GM19240 (cell line): ENCODE measurements at regions not wholly inside any gene's neighbourhood (a gene's known extent, or its start where the extent isn't known, plus 50 kb on each side); places are given as distances from the start of the nearest gene placed in this dataset.
"Not testable (repeated sequence)": the region's sequence is repeated elsewhere in the genome, so short reads cannot be mapped to it uniquely, and the experiment has no call there.

Source experiments
- DNase-seq: peaks from one replicate; pipeline ENCODE4 v3.0.0; 2011; ENCODE audit warnings: low spot score; ENCODE audit not compliant: insufficient read length

DNA sequence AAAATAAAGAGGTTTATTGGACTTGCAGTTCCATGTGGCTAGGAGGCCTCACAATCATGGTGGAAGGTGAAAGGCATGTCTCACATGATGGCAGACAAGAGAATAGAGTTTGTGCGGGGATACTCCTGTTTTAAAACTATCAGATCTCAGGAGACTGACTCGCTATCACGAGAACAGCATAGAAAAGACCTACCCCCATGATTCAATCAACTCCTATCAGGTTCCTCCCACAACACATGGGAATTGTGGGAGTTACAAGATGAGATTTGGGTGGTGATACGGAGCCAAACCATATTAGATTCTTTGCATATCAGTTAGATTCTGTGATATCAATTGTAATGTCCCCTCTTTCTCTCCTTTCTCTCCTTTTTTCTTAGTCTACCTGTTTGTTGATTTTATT is 1178.7 kb upstream of the LRRTM1 start:
- DNase-seq = no peak

DNA sequence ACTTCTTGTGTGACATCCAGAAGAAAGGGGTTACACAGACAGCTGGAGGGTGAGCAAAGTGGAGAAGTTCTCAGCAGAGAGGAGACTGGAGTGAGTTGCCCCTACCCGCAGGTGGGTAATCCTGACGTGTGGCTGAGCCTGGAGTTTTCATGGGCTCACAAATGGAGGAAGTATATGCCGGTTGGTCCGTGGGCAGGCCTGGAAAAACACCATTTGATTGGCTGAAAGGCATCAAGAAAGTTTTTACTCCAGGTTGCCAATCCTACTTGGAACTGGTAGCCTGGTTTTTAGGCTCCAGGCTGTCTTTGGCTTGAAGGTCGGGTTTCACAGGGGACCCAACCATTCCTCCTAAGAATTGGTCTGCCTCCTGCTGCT is 1177.4 kb upstream of the LRRTM1 start:
- DNase-seq = no peak

DNA sequence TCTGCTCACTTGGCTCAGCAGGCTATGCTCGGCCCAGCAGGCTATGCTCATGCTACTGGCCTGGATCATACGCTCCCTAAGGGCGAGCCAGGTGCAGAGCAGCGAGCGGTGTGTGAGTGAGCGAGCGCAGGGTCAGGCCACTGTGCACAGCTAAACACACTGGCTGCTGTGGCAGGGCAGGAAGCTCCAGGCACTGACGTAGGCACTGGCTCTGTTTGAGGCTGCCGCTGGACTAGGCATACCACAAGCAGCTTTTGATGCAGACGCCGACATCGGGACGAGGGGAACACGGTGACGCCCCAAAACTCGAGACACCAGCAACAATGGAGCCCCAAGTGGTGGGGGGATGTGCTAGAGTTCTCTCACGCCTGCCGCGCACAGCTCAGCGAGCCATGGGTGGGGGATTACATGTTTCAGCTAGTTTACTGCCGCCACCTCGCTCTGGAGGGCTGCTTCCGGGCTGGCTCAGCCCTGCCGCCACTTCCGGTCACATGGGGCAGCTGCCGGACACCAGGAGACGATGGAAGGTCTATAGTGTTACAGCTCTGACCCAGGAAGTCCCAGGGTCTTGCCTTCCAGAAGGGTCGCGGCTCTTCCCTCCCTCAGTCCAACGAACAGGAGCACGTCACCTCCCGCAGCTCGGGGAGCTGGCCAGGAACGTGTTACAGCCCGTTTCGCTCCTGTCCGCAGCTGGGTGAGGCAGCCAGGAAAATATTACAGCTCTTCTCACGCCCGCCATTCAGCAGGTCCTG is 1176.9 kb upstream of the LRRTM1 start:
- no peak for DNase-seq

DNA sequence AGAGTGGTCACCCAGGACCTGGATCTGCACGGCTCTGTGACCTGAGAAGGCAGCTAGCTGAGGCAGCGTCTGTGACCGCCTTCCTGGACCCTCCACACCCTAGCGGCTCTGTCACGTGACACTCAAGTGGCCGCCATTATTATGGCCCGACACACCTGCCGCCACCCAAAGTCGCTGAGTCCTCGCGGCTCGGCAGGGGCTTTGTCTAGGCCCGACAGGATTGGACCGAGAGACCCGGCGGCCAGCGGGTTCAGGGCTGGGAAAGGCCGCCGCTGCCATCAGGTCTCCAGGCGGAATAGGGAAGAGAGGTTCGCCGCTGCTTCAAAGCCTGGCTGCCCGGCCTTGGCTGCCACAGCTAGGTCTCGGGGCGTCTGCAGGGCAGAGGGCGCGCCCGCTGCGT is 1162.5 kb upstream of the LRRTM1 start:
- no peak for DNase-seq

DNA sequence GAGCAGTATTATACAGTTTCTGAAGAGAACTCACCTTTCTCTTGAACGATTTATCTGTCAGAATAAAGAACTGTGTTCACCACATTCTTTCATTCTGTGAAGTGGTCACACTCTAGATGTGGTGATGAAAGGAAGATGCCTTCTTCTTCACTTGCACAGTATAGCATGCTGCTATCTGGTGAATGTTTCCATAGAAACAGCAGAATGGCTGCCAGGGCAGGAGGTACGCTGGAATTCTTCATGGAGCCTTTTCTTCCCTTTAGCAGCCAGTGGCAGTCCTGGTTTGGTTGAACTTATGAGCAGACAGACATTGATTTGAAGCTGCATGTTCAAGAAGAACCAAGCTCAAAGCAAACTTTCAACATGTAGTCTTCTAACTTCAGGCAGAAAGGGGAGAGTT is 1157.9 kb upstream of the LRRTM1 start:
- no peak for DNase-seq

DNA sequence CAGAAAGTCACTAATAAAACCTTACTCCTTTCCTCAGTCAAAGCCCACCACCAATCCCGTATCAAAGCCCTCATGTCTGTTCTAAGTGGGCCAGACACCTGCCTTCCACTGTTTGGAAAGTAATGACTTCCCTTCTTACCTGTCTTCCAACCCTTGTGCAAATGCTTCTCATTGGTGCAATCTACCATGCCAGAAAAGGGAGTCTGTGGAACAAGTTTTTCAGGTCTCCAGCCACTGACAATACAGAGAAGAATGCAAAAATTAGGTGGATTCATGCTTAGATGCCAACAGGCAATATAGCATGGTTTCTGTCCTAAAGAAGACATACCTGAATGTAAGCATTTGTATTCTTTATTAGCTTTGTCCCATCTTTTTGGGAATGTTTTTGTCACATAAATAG is 1140.6 kb upstream of the LRRTM1 start:
- no peak for DNase-seq

DNA sequence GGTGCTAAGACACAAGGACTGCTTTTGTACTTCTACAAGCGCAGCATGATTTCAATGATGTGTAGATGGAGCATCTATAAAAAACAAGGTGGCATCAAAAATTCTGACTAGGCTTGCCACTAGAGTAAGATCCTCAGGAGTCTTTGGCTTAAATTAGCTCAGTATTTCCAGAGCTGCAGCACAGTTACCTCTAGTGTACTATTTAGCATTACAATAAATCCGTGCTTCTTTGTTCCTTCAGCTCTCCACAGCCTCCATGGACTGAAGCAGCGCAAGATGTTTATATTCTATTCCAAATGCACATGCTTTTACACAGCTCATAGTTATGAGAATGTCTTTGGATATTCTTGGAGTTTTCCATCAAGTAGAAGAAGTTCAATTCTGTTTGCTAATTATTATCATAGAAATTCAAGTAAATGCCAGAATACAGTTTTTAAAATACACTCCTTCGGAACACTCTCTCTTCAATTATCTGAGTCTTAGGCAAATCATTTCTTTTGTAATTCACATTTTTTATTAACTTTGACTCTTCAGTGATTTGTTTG is 1133.0 kb upstream of the LRRTM1 start:
- DNase-seq = no peak

DNA sequence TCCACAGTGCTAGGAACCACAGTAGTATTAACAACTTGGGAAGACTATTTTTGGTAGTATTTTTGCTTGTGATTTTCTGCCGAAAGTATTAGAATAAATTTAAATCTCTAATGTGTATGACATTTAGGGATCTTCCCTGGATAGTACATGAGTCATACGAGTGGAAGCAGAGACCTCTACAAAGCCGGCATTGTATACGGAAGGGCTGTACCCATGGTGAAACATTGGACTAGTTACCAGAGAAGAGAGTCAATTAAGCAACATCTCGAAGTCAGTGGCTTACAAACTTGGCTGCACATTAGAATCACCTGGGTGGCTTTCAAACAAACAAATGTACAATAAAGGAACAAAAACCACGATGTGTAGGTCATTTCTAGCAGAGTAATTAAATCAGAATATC is 1131.7 kb upstream of the LRRTM1 start:
- DNase-seq = no peak

DNA sequence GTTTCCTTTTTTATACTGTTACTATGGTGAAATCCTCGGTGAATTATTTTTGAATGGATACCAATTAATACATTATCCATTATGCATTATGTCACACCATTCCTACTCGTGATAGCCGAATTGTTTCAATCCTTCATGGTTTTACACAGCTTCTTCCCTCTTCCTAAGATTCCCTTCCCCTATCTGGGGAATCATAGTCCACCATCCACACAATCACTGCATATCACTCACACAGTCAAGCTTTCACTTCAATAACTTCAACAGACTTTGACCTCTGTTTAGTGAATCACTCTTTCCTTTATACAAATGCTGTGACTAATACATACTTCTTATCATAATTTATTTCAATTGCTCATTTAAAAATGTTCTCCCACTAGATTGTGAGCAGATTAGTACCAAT is 1108.1 kb upstream of the LRRTM1 start:
- DNase-seq = no peak

DNA sequence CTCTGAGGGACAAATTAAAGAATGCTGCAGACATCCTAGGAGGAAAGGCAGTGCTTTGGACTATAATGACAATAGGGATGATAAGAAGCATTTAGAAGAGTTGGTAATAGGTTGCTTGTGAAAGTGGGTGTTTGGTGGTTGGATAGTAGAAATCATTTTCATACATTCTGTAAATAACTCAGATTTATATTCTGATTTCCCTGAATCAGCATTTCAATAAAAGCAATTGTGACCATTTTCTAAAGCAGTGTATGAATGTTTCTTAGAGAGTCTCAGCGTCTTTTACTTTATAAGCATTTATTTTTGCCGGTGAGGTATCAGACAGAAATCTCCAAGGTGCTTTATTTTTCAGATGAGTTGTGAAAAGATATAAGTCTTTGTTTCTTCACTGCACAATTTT is 1099.0 kb upstream of the LRRTM1 start:
- DNase-seq = no peak

DNA sequence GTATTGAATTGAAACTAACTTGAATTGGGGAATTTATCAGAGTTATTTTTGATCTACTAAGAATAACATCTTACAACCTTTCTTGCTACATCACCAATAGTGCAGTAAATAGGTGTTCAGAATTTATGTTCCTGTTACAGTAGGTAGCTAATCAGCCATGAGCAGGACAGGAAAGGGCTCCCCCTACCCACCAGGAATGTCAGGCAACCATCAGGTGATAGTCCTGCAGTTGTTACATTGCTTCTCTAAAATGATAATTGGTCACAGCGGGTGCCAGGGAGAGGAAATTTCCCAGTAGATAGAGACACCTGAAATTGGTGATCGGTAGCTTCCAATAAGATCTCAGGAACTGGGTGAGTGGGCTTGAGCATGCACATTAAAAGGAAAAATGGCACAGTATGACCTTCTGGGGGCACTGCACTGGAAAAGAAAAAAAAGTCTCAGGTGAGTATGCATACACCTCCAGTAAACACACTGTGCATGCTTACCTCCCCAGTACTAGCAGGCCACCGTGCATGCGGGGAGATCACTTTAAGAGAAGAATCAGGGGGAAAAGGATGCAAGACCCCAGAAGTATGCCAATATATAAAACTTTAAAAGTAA is 1092.0 kb upstream of the LRRTM1 start:
- DNase-seq = no peak

DNA sequence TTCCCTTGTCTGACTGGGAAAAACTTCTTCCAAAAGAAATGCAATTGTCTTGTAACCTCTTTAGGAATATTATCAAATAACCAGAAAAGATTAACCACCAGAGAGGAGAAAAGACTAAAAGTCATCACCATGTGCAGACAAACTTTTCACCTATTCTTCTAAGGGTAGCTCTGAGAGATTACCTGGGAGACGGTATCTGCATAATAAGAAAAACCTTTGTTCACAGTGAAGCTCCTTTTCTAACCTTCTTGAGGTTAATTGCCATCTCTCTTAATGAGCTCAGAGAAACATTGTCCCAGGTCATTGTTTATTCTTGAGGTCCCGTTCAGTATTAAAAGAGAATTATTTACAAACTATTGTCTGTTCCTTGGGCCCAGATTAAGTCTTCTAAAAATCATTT is 1091.2 kb upstream of the LRRTM1 start:
- DNase-seq = no peak

DNA sequence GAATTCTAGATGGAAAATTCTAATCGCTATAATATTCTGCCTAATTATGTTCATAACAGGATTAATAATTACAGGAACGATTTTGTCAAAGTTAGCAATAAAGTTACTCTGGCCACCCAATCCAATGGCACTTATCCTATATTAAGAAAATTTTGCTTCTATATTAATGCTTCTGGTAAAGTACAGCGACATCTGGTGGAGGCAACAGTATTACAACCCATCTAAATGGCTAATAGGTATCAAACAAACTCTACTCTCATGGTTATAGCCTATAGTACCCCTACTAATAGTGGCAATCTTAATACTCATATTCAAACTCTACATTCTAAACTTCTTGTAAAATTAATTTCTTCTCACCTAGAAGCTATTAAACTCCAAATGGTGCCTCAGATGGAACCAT is 1084.7 kb upstream of the LRRTM1 start:
- DNase-seq = no peak

DNA sequence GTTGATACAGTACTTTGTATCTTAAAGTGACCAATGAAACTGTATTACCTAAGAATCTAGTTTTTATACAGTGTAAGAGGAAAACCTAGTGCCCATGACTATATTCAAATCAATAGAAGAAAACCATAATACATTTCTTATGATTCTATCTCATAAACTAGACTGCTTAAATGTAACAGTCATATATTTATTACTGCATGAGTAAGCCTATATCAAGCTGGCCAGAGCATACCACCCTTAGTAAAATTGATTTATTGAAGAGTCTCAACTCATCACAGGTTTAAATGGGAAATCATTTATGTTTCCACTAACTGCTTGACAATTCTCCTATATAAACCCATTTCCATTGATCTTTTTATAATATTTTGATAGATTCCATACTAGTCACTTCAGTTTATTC is 1059.2 kb upstream of the LRRTM1 start:
- DNase-seq = no peak

DNA sequence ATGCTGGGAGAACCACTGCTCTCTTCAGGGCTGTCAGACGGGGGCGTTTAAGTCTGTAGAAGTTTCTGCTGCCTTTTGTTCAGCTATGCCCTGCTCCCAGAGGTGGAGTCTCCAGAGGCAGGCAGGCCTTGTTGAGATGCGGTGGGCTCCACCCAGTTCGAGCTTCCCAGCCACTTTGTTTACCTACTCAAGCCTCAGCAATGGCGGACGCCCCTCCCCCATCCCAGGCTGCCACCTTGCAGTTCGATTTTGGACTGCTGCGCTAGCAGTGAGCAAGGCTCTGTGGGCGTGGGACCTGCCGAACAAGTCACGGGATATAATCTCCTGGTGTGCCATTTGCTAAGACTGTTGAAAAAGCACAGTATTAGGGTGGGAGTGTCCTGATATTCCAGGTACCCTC is 1057.9 kb upstream of the LRRTM1 start:
- not testable (repeated sequence) for DNase-seq

DNA sequence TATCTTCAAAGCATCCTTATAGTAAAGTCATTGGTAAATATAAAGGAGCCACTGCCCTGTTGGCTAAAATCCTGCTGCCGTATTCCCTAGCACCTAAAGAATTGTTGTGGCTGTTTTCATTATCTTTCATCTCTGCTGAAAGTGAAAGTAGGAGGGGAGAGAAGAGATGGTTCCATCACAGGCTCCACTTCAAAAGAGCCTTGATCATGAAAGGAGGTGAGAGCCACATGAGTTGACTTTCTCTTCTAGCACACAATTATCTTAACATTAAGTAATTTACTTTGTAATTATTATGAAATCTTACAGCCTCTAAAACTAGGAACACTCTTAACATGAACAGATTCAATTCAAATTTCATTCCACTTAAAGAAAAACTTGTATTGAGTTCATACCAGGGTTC is 1050.9 kb upstream of the LRRTM1 start:
- DNase-seq = no peak

DNA sequence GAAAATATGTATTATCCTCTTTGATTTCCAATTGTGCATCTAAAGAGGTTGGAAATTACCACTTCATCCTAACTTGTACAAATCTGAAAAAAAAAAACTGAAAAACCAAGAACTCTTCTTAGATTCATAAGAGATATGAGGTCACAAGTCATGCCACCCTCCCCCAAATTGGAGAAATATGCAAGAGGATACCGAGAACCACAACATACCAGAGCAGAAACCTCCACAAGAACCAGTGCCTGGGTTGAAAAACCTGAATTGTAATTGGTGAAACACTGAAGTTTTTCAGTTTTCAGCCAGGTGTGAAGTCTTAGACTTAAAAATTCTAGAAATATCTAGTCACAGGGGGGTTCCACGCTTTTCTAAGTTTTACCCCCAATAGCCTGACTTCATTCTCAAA is 1029.5 kb upstream of the LRRTM1 start:
- DNase-seq = no peak

DNA sequence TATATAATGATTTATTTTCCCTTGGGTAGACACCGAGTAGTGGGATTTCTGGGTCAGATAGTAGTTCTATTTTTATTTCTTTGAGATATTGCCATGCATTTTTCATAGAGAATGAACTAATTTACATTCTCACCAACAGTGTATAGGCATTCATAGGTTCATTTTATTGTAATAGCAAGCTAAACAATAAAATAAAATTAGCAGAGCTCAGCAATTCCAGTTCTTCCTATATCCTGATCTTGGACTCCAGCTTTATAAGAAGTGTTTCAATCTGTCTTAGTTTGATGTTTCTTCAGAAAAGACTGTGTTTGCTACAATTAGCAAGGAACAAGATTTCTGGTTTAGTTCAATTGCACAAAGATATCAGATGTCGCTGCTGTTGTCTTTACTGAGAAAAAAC is 1024.4 kb upstream of the LRRTM1 start:
- DNase-seq = no peak

DNA sequence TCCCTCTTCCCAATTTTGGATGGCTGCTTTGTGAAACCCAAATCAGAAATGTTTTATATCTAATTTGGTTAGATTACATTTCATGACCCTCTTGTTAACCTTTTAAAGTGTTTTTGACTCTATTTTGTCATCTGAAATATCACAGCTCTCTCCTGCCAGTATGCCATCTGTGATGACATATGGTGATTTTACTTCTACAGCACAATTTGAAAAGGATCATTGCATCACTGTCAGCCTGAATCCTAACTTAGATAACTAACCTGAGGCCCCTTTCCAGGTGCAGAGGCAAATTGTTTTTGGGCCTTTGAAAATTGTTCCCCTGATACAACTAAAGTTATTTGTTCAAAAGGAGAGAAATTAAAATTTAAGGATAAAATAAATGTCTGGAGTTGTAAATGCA is 1023.4 kb upstream of the LRRTM1 start:
- DNase-seq = no peak

DNA sequence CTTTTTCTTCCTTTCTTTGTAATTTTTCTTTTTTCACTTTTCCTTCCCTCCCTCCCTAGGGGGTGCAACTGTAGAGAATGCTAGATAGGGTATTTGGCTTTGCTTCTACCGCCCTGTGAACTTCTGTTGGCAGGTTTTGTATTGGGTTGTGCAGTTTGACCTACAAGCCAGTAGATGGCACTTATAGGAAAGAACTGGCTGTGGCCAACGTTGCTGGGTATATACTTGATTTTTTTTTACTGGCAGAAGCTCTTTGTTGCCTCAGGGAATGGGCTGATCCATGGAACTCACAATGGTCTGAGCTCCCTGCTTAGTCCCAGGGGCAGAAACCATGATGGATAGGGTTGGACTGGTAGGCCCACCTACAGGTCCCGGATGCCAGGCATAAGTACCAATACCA is 1019.5 kb upstream of the LRRTM1 start:
- DNase-seq = no peak

DNA sequence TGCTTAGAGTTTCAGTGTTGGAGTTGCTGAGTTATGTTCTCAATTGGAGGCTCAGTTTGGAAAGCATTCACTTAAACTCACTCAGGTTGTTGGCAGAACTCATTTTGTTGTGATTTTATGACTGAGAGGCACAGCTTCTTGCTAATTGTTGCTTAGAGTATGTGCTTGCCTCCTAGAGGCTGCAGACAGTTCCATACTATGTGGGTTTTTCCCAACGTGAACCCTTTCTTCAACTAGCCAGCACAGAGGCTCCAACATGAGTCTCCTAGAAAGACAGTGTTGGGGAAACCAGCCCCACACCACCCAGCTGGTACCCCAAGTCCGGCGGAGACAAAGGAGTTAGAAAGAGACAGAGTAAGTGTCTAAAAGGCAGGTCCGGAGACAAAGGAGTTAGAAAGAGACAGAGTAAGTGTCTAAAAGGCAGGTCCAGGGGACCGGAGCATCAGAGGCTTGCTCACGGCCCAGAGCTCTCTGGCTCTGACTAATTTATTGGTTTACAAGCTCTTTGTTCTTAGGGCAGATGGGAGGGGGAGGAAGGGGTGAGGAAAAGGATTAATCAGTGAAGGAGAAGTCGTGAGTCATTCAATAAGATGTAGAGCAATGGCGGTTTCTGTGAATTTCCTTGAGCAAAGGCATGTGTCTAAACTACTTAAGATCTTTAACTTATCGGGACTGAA is 999.7 kb upstream of the LRRTM1 start:
- DNase-seq = no peak

DNA sequence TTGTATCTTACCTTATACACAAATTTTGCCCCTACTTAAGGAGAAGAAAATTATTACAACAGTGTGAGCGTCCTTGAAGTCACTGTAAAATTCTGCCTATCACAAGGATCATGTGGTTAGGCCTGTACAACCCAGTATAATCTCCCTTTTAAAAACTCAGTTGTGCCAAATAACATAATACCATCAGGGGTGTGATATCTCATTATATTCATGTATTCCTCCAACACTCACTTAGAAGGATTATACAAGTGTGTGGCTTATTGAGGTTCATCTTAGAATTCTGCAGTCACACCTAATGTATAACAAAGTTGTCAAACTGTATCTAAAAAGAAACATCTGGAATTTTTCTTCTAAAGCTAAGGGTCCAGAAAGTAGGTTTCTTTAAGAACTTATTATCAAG is 998.8 kb upstream of the LRRTM1 start:
- no peak for DNase-seq

DNA sequence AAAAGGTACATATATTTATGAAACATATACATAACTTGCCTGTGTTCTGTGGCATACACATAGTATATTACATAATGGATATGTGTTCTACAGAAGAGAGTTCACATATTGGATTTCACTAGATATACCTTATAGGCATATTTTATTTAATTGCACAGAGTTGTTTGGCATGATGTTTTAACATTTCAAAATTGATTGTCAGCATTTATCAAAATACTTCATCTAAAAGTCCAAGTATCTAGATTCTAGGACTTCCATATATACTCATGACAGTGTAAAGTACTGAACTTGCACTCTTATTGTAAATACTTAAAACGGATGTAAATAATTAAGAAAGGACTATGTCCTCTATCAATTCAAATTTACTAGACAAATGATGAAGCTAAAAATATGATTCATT is 995.3 kb upstream of the LRRTM1 start:
- no peak for DNase-seq
